SK-N-MC (cell line): ENCODE measurements at regions not wholly inside any gene's neighbourhood (a gene's known extent, or its start where the extent isn't known, plus 50 kb on each side); places are given as distances from the start of the nearest gene placed in this dataset.

Experiments
- DNase-seq: peaks from one replicate; pipeline ENCODE4 v3.0.0-alpha.2; 2011; ENCODE audit warnings: low read depth, low spot score
- H3K27ac ChIP-seq: fragments of 200-600 bp; sonication (generic); 2 replicates; pipeline ENCODE4 v1.5.1; 2016; ENCODE audit warnings: mixed run types
- H3K36me3 ChIP-seq: fragments of 200-600 bp; sonication (generic); 2 replicates; pipeline ENCODE4 v1.6.1; 2017; ENCODE audit warnings: antibody characterized with exemption, low read length, mixed read lengths; ENCODE audit not compliant: insufficient read depth
- H3K4me3 ChIP-seq: fragments of 200-600 bp; sonication (generic); 2 replicates; pipeline ENCODE4 v1.5.1; 2016
- H3K9ac ChIP-seq: fragments of 200-600 bp; sonication (generic); 2 replicates; pipeline ENCODE4 v1.8.0; 2017; ENCODE audit warnings: mixed run types, mixed read lengths; ENCODE audit not compliant: insufficient read length
- H3K9me3 ChIP-seq: fragments of 200-600 bp; sonication (generic); 2 replicates; pipeline ENCODE4 v1.6.1; 2017; ENCODE audit warnings: low read depth, mild to moderate bottlenecking, antibody characterized with exemption, low read length, moderate library complexity, mixed read lengths
- EZH2 ChIP-seq: fragments of 200-600 bp; sonication (generic); IDR thresholded peaks from one replicate; pipeline ENCODE4 v1.6.1; 2017; ENCODE audit warnings: antibody characterized with exemption
- FOXP2 ChIP-seq: optimal IDR thresholded peaks from 2 replicates; pipeline ENCODE3; 2011; ENCODE audit warnings: mild to moderate bottlenecking, moderate library complexity; ENCODE audit not compliant: insufficient read depth; ENCODE audit errors: extremely low read length, control extremely low read depth
- POLR2AphosphoS5 ChIP-seq: IDR thresholded peaks from 2 replicates; pipeline ENCODE4 v1.6.1; 2012; ENCODE audit warnings: mild to moderate bottlenecking, low read depth, low read length, borderline replicate concordance

DNA sequence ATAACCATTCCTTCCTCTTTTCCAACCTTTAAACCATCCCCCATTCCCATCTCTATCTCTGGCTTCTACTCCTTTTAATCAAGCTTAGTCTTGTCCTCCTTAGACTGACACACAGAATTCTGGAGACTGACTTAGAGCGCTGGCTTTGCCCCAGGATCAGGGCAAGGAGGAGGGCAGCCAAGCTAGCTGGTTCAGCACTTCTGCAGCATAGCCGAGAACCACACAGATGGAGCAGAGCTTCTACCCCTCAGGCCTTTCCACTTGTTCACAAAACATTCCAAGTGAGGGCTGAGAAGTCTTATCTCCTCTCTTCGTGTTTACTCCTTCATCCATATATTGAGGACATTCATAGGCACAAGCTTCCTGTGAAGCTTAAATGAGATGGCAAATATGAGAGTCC is 246.5 kb upstream of the PEX5L start:
- Histone ChIP-seq H3K36me3 (no peaks in the 10 kb centered on the region), H3K9me3 (no peaks in the 10 kb centered on the region), H3K4me3 (no peak overlapping the region), H3K27ac (no peak overlapping the region), H3K9ac (no peak overlapping the region)
- DNase-seq, result no peak
- TF ChIP-seq POLR2AphosphoS5, result no peak
- no peak for TF ChIP-seq EZH2
- no peak for TF ChIP-seq FOXP2

DNA sequence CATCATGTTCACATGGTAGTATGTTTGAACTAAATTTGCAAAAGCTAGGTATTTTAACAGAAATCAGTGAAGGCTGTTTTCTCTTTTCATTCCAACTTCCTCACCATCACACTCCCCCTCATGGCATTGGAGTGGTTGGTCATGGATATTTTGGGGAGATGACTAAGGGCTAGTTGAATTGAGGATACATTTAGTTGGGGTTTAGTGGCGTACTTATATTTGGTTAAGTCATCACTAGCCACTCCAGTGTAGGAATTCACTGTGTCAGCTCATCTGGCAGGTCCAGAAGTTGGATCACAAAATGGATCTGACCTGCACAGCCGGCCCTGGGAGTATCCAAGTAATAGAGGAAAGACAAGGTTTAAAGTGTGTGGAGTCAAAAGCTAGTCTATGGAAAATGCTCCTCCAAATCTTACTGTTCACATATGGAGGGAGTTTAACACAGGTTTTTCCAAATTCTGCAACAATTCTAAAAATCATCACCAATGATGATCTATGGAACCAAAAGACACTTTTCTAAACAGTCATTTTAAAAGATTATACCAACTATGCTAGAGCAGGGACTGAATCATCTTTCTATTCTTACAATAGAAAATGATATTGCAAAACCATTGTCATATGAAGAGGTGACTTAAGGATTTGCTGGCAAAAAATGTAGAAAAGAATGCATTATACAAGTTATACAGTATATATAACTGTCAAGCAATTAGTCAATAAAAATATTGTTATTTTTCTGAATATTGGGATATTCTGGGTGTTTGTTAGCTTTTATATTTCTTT is 247.8 kb upstream of the PEX5L start:
- Histone ChIP-seq H3K4me3 (no peak overlapping the region), H3K9me3 (no peaks in the 10 kb centered on the region), H3K9ac (no peak overlapping the region), H3K36me3 (no peaks in the 10 kb centered on the region), H3K27ac (no peak overlapping the region)
- no peak for DNase-seq
- TF ChIP-seq FOXP2, result no peak
- no peak for TF ChIP-seq EZH2
- TF ChIP-seq POLR2AphosphoS5, result no peak

DNA sequence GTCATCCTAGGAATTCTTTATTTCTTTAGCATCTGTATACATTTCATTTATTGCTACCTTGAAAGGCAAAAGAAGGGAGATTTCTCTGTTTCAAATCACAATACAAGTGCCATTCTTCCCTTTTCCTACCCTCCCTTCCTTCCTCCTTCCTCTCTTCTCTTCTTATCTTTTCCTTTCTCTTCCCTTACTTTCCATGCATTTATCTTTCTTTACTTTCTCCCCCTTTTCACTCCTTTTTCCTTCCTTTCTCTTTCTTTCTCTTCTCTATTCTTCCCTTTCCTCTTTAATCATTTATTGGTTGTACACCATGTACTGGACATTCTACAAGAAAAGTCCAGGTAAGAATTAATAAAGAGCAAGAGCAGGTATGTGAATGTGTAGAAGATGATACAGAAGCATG is 251.0 kb upstream of the PEX5L start:
- no peak overlapping the region for H3K9ac ChIP-seq
- TF ChIP-seq FOXP2, result no peak
- TF ChIP-seq EZH2, result no peak
- no peak for TF ChIP-seq POLR2AphosphoS5
- H3K36me3 ChIP-seq, result no peaks in the 10 kb centered on the region

DNA sequence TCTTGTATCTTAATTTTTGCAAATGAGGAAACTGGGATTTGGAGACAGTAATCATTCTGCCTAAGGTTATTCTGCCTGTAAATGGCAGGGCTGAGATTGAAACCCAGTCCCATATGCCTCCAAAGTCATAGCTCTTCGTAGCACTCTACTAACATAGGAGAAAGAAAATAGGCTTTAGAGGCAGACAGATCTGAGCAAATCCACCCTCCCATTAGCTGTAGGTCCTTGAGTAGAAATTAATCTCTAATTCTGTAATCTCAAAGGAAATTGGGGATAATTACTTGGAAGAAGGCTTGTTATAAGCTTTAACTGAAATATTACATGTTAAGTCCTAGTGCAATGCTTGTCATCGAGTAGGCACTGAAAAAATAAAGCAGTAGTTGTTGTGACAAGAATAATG is 252.1 kb upstream of the PEX5L start:
- Histone ChIP-seq H3K27ac (no peak overlapping the region), H3K9ac (no peak overlapping the region), H3K9me3 (no peaks in the 10 kb centered on the region), H3K36me3 (no peaks in the 10 kb centered on the region), H3K4me3 (no peak overlapping the region)
- no peak for TF ChIP-seq FOXP2
- TF ChIP-seq EZH2, result no peak
- TF ChIP-seq POLR2AphosphoS5, result no peak
- DNase-seq, result no peak

More for the DNA sequence above, 251.0 kb upstream of the PEX5L start:
- no peak overlapping the region for H3K4me3 ChIP-seq
- no peak overlapping the region for H3K27ac ChIP-seq
- no peaks in the 10 kb centered on the region for H3K9me3 ChIP-seq
- no peak for DNase-seq

DNA sequence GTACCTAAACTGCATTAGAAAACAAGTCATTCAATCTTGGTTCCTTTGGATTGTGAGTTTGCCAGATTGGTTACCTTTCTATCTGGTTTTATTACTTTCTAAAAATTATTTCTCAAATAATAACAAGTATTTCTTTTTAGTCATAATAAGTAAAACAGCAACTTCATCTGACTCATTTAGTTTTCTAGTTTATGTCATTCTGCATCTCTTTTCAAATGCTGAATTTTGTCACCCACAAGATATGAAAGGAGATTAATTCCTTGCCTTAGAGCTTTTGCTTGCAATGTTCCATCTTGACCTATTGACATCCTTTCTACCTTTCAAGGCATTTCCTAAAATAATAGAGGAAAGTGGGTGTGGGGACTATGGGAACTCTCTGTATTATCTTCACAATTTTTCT is 253.6 kb upstream of the PEX5L start:
- no peaks in the 10 kb centered on the region for H3K9me3 ChIP-seq
- TF ChIP-seq FOXP2, result no peak
- TF ChIP-seq POLR2AphosphoS5, result no peak
- no peak for TF ChIP-seq EZH2
- H3K36me3 ChIP-seq, result no peaks in the 10 kb centered on the region
- no peak overlapping the region for H3K27ac ChIP-seq
- H3K9ac ChIP-seq, result no peak overlapping the region
- H3K4me3 ChIP-seq, result no peak overlapping the region
- no peak for DNase-seq

DNA sequence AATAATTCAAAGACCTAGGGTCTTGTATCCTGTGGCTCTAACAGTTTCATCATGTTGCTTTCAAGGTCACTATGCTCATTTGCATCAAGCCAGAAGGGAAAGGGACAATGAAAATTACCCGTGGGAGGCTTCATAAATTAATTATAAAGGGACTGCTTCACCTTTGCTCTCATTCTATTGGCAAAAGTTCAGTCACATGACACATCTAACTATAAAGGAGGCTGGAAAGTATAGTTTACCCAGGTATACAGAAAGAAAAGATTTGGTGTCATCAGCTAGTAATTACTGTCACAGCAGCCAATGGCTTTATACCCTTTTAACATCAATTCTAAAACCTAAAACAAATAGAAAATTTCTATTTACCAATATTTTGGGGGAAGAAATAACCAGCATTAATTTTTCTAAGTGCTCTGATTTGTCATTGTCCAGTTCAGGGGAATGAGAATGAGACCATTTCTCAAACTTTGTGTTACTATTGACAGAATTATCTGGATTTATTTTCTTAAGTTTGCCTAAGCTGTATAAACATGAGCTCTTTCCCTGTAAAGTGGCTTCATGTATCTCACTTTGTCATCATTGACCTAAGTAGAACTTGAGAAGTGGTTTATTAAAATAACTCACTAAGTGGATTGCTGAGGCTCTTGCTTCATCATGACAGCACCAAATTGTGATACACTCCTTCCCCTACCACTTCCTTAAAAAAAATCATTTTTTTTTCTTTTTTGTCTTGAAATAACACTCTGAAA is 257.7 kb upstream of the PEX5L start:
- no peak for TF ChIP-seq EZH2
- no peak for TF ChIP-seq FOXP2
- no peak for TF ChIP-seq POLR2AphosphoS5
- no peak overlapping the region for H3K27ac ChIP-seq
- H3K4me3 ChIP-seq, result no peak overlapping the region
- no peaks in the 10 kb centered on the region for H3K36me3 ChIP-seq
- no peak for DNase-seq
- H3K9ac ChIP-seq, result no peak overlapping the region
- H3K9me3 ChIP-seq, result no peaks in the 10 kb centered on the region

DNA sequence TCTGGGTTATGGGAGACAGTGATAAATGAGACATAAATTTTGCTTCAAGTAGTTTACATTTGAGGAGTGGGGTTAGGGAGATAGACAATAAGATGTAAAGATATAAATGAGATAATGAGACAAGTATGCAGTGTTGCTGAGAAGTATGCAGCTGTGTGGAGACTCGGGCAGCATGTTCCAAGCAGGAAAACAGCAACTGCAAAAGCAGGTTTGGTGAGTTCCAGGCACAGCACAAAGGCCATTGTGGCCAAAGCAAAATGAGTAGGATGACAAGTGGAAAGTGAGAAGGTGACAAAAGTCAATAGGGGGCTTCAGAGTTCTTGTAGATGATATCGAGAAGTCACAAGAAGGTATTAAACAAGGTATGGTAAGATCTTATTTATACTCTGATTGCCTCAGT is 259.1 kb upstream of the PEX5L start:
- no peak for DNase-seq
- TF ChIP-seq EZH2, result no peak
- no peak for TF ChIP-seq FOXP2
- TF ChIP-seq POLR2AphosphoS5, result no peak
- Histone ChIP-seq H3K4me3 (no peak overlapping the region), H3K36me3 (no peaks in the 10 kb centered on the region), H3K27ac (no peak overlapping the region), H3K9me3 (no peaks in the 10 kb centered on the region), H3K9ac (no peak overlapping the region)

DNA sequence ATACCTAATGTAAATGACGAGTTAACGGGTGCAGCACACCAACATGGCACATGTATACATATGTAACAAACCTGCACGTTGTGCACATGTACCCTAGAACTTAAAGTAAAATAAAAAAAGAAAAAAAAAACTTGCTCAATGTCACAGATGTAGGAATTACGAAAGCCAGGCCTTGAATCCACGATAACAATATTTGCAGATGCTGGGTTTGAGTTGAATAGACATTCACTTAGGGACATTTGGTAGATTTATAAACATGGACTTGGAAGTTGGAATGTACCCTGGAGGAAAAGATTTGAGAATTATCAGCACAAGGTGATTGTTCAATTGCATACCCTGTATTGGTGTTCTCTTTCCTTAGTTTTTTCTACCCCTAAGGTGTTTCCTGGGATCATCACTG is 260.2 kb upstream of the PEX5L start:
- Histone ChIP-seq H3K36me3 (no peaks in the 10 kb centered on the region), H3K4me3 (no peak overlapping the region), H3K9me3 (no peaks in the 10 kb centered on the region), H3K27ac (no peak overlapping the region), H3K9ac (no peak overlapping the region)
- TF ChIP-seq FOXP2 (no peak), EZH2 (no peak), POLR2AphosphoS5 (no peak)
- no peak for DNase-seq

DNA sequence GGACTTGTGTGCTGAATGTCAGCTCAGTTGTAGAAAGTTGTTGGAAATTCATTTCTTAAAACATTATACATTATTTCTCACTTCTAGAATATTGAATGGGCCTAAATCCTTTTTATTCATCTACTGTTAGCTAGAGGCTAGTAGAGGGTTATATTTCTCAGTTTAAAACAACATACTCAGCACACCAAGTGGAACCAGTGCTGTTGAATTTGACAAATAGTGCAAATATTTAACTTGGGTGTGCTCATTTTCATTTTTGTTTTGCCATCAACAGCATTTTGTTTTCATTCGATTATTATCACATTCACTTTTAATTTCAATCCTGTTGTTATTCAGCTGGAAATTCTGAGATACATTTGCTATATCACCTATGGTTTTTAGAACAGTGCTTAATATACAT is 269.4 kb upstream of the PEX5L start:
- Histone ChIP-seq H3K4me3 (no peak overlapping the region), H3K9me3 (no peaks in the 10 kb centered on the region), H3K27ac (peak overlapping the region; percentile 4; the same call in 1 of the 2 replicates), H3K9ac (no peak overlapping the region), H3K36me3 (no peaks in the 10 kb centered on the region)
- TF ChIP-seq FOXP2 (no peak), POLR2AphosphoS5 (no peak), EZH2 (no peak)
- DNase-seq, result no peak
